PFSK-1 (cell line): ENCODE measurements at regions not wholly inside any gene's neighbourhood (a gene's known extent, or its start where the extent isn't known, plus 50 kb on each side); places are given as distances from the start of the nearest gene placed in this dataset.

ENCODE experiments used
- FOXP2 ChIP-seq: optimal IDR thresholded peaks from 2 replicates; pipeline ENCODE3; 2011; ENCODE audit warnings: borderline replicate concordance, control low read depth, inconsistent platforms; ENCODE audit not compliant: insufficient read depth; ENCODE audit errors: extremely low read length, extremely low read depth
- POLR2AphosphoS5 ChIP-seq: IDR thresholded peaks from 2 replicates; pipeline ENCODE4 v1.6.1; 2012; ENCODE audit warnings: low read depth, mild to moderate bottlenecking, control low read depth, low read length, moderate library complexity
- REST ChIP-seq, 2 experiments: IDR thresholded peaks; 2 replicates each; pipeline versions ENCODE4 v1.6.1 to v1.8.0; 2011 to 2012; ENCODE audit warnings: low read depth in 2 of 2, low read length in 2 of 2, control low read depth in 1 of 2, inconsistent platforms in 1 of 2, mild to moderate bottlenecking in 1 of 2, moderate library complexity in 1 of 2; ENCODE audit not compliant: insufficient read depth in 1 of 2
- SIN3A ChIP-seq: IDR thresholded peaks from 2 replicates; pipeline ENCODE4 v1.6.1; 2012; ENCODE audit warnings: mild to moderate bottlenecking, low read length, moderate library complexity, borderline replicate concordance; ENCODE audit not compliant: insufficient read depth
- TAF1 ChIP-seq: IDR thresholded peaks from 2 replicates; pipeline ENCODE4 v1.6.1; 2012; ENCODE audit warnings: low read length, control low read depth, borderline replicate concordance; ENCODE audit not compliant: insufficient read depth

GRCh38 chr5:92421196-92421595 is 1038.1 kb upstream of the ARRDC3 start:
- TF ChIP-seq TAF1 (no peak), POLR2AphosphoS5 (no peak), REST (IDR thresholded peaks at IDR 0.05; ENCODE audit: insufficient read depth in 1 of 2, low read depth in 2 of 2, low read length in 2 of 2) (no peak), SIN3A (no peak), FOXP2 (no peak)
